ENCODE measurements at regions not wholly inside any gene's neighbourhood (a gene's known extent, or its start where the extent isn't known, plus 50 kb on each side); places are given as distances from the start of the nearest gene placed in this dataset.

- BruUV-seq (replicated peaks): no TSS peak
- Mint-ChIP-seq H3K9me3 (ENCODE audit: unreplicated experiment) (peaks cover 6% of the 10 kb centered on the region), H3K27ac (ENCODE audit: low read depth, unreplicated experiment) (no peak overlapping the region), H3K27me3 (ENCODE audit: insufficient read depth, unreplicated experiment) (no peaks in the 10 kb centered on the region), H3K36me3 (ENCODE audit: insufficient read depth, unreplicated experiment) (no peaks in the 10 kb centered on the region), H3K4me1 (ENCODE audit: insufficient read depth, unreplicated experiment) (peaks cover 10% of the 10 kb centered on the region), H3K4me3 (ENCODE audit: unreplicated experiment) (no peak overlapping the region)
- ChIA-PET CTCF (no interaction called here), POLR2A (no interaction called here)
- intact Hi-C loops (cut with micrococcal nuclease): no loop called here
- no peak for TF ChIP-seq CTCF (IDR thresholded peaks at IDR 0.05; ENCODE audit: unreplicated experiment)
- DNase-seq (ENCODE audit: unreplicated experiment): no peak
Observed at GRCh38 chr4:30973993-30974392, 253.8 kb downstream of the PCDH7 start.

GRCh38 chr4:30979402-30979801 is 259.2 kb downstream of the PCDH7 start:
- H3K36me3 Mint-ChIP-seq (ENCODE audit: insufficient read depth, unreplicated experiment): no peaks in the 10 kb centered on the region
- no peak overlapping the region for H3K4me3 Mint-ChIP-seq (ENCODE audit: unreplicated experiment)
- H3K9me3 Mint-ChIP-seq (ENCODE audit: unreplicated experiment): peaks cover 6% of the 10 kb centered on the region
- no peak for DNase-seq (ENCODE audit: unreplicated experiment)
- H3K27me3 Mint-ChIP-seq (ENCODE audit: insufficient read depth, unreplicated experiment): no peaks in the 10 kb centered on the region
- intact Hi-C loops (cut with micrococcal nuclease): no loop called here
- ChIA-PET CTCF (no interaction called here), POLR2A (no interaction called here)
- no TSS peak for BruUV-seq (replicated peaks)
- TF ChIP-seq CTCF (IDR thresholded peaks at IDR 0.05; ENCODE audit: unreplicated experiment): no peak
- H3K4me1 Mint-ChIP-seq (ENCODE audit: insufficient read depth, unreplicated experiment): peaks cover 10% of the 10 kb centered on the region
- no peak overlapping the region for H3K27ac Mint-ChIP-seq (ENCODE audit: low read depth, unreplicated experiment)

- no peak overlapping the region for H3K27ac Mint-ChIP-seq (ENCODE audit: low read depth, unreplicated experiment)
- DNase-seq (ENCODE audit: unreplicated experiment): no peak
- H3K4me1 Mint-ChIP-seq (ENCODE audit: insufficient read depth, unreplicated experiment): no peaks in the 10 kb centered on the region
- TF ChIP-seq CTCF (IDR thresholded peaks at IDR 0.05; ENCODE audit: unreplicated experiment): no peak
- CTCF ChIA-PET: no interaction called here
- no peaks in the 10 kb centered on the region for H3K36me3 Mint-ChIP-seq (ENCODE audit: insufficient read depth, unreplicated experiment)
- no peak overlapping the region for H3K4me3 Mint-ChIP-seq (ENCODE audit: unreplicated experiment)
- H3K27me3 Mint-ChIP-seq (ENCODE audit: insufficient read depth, unreplicated experiment): no peaks in the 10 kb centered on the region
- intact Hi-C loops (cut with micrococcal nuclease): no loop called here
- H3K9me3 Mint-ChIP-seq (ENCODE audit: unreplicated experiment): no peaks in the 10 kb centered on the region
- no TSS peak for BruUV-seq (replicated peaks)
- POLR2A ChIA-PET: no interaction called here
Observed at GRCh38 chr4:30989508-30989907, 269.3 kb downstream of the PCDH7 start.

GRCh38 chr4:30996841-30997240 is 276.7 kb downstream of the PCDH7 start:
- Mint-ChIP-seq H3K9me3 (ENCODE audit: unreplicated experiment) (no peaks in the 10 kb centered on the region), H3K4me3 (ENCODE audit: unreplicated experiment) (no peak overlapping the region), H3K36me3 (ENCODE audit: insufficient read depth, unreplicated experiment) (no peaks in the 10 kb centered on the region), H3K27ac (ENCODE audit: low read depth, unreplicated experiment) (no peak overlapping the region), H3K4me1 (ENCODE audit: insufficient read depth, unreplicated experiment) (no peaks in the 10 kb centered on the region), H3K27me3 (ENCODE audit: insufficient read depth, unreplicated experiment) (no peaks in the 10 kb centered on the region)
- POLR2A ChIA-PET: interaction anchor here (0.6 kb wide), 1 partner anchor 107 kb away, joined by 3 read pairs; no protein-coding TSS in a partner anchor
- BruUV-seq (replicated peaks): no TSS peak
- TF ChIP-seq CTCF (IDR thresholded peaks at IDR 0.05; ENCODE audit: unreplicated experiment): no peak
- DNase-seq (ENCODE audit: unreplicated experiment): no peak
- intact Hi-C loops (cut with micrococcal nuclease): no loop called here
- CTCF ChIA-PET: interaction anchor here (0.8 to 1.2 kb wide), 2 partner anchors 9 to 11 kb away, joined by 3 to 8 read pairs; no protein-coding TSS in a partner anchor

Data from MCF 10A (cell line).